ENCODE measurements at regions not wholly inside any gene's neighbourhood (a gene's known extent, or its start where the extent isn't known, plus 50 kb on each side); places are given as distances from the start of the nearest gene placed in this dataset.

DNA sequence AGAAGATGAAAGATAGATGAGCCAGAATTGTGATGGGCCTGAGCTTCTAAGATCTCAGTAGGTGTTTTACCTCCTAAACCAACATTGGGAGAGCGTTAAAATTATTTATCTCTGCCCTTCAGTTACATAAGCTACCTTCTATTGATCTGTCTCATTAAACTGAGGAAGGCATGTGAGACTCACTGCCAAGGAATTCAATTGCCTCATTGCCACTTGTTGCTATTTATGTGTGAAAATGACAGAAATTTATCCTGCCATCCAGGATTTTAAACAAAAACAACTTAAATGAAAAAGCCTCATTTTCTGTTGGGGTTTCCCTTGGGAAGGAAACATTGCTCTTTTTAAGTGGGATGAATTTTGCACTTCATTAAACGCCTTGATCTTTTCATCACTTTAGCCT, 78.7 kb upstream of the RUNX1 start:
- CTCF ChIA-PET: no interaction called here
- H3K27ac ChIP-seq (ENCODE audit: low read length): no peak overlapping the region
- no peak overlapping the region for H3K27ac Mint-ChIP-seq
- no peaks in the 10 kb centered on the region for H3K36me3 ChIP-seq (ENCODE audit: control insufficient read depth in 2 of 2, extremely low read depth in 1 of 2, insufficient read depth in 1 of 2, low read length in 1 of 2)
- no peak for ATAC-seq (replicated peaks in 1 of 4)
- H3K4me1 ChIP-seq (ENCODE audit: control insufficient read depth in 1 of 2, extremely low read depth in 1 of 2, insufficient read depth in 2 of 2, low read length in 2 of 2): no peaks in the 10 kb centered on the region
- H3K4me3 Mint-ChIP-seq: no peak overlapping the region
- no peaks in the 10 kb centered on the region for H3K27me3 Mint-ChIP-seq
- WGBS (ENCODE audit: insufficient coverage): 100% methylated on average over 1 of the region's 2 CpGs
- no peaks in the 10 kb centered on the region for H3K27me3 ChIP-seq (replicated peaks in 1 of 2; ENCODE audit: control insufficient read depth in 2 of 2, extremely low read depth in 1 of 2, insufficient read depth in 2 of 2, low read length in 1 of 2)
- DNase-seq: no peak
- H3K36me3 Mint-ChIP-seq: no peaks in the 10 kb centered on the region
- H3K9me3 Mint-ChIP-seq: peaks cover 0 to 22% (median 3%) of the 10 kb centered on the region in 3 donors
- POLR2A ChIA-PET: interaction anchor here in 1 of 2 donors (0.6 kb wide), 1 partner anchor 43 kb away, joined by 3 read pairs; no protein-coding TSS in a partner anchor
- no peaks in the 10 kb centered on the region for H3K4me1 Mint-ChIP-seq
- H3K4me3 ChIP-seq (ENCODE audit: control insufficient read depth in 1 of 2, extremely low read depth in 1 of 2, low read length in 1 of 2): no peak overlapping the region
- H3K9me3 ChIP-seq: no peaks in the 10 kb centered on the region

DNA sequence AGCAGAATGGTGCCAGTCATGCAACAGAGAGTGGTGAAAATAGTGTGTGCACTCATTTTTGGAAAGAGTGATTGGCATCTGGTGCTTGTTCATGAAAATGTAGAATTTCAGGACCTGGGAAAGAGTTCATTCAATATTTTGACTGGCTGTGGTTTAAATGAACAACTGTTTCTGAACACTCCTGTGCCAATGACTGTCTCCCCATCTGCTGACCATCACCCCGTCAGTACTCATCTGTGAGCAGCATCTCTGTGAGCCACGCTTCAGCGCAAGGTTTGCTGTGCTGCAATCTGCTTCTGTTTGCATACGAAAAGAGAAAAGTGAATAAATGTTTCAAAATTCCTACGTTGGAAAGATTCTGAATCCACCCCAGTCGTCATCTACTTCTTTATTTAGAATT, 77.9 kb upstream of the RUNX1 start:
- H3K27me3 Mint-ChIP-seq: no peaks in the 10 kb centered on the region
- H3K4me1 Mint-ChIP-seq: no peaks in the 10 kb centered on the region
- ChIA-PET POLR2A (no interaction called here), CTCF (no interaction called here)
- H3K9me3 Mint-ChIP-seq: peaks cover 0 to 22% (median 3%) of the 10 kb centered on the region in 3 donors
- ATAC-seq (replicated peaks in 1 of 4) (no peak), DNase-seq (no peak)
- Histone ChIP-seq H3K9me3 (no peaks in the 10 kb centered on the region), H3K27ac (ENCODE audit: low read length) (no peak overlapping the region), H3K36me3 (ENCODE audit: control insufficient read depth in 2 of 2, extremely low read depth in 1 of 2, insufficient read depth in 1 of 2, low read length in 1 of 2) (no peaks in the 10 kb centered on the region), H3K4me1 (ENCODE audit: control insufficient read depth in 1 of 2, extremely low read depth in 1 of 2, insufficient read depth in 2 of 2, low read length in 2 of 2) (no peaks in the 10 kb centered on the region), H3K4me3 (ENCODE audit: control insufficient read depth in 1 of 2, extremely low read depth in 1 of 2, low read length in 1 of 2) (no peak overlapping the region), H3K27me3 (replicated peaks in 1 of 2; ENCODE audit: control insufficient read depth in 2 of 2, extremely low read depth in 1 of 2, insufficient read depth in 2 of 2, low read length in 1 of 2) (no peaks in the 10 kb centered on the region)
- H3K27ac Mint-ChIP-seq: no peak overlapping the region
- no CpG with 5 or more reads among the region's 6 CpGs for WGBS (ENCODE audit: insufficient coverage)
- no peak overlapping the region for H3K4me3 Mint-ChIP-seq
- no peaks in the 10 kb centered on the region for H3K36me3 Mint-ChIP-seq

DNA sequence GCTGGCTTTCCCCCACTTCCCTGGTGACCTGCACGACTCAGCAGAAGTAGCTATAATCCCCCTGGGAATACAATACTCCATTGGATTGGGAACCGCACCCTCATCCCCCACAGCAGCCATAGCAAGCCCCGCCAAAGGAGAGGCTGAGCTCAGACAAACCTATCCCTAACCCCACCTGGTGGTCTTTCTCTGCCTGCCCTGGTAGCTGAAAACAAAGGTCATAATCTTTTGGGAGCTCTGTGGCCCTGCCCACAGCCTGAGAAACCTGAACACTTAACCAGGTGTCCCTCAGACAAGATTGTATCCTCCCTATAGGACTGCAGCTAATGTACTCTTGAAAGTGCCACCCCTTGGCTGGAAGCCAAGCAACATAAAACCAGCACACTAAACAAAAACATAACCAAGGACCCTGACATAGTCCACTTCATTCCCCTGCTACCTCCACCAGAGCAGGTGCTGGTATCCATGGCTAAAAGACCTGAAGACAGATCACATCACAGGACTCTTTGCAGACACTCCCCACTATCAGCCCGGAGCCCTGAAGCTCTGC, 71.6 kb upstream of the RUNX1 start:
- Histone ChIP-seq H3K36me3 (ENCODE audit: control insufficient read depth in 2 of 2, extremely low read depth in 1 of 2, insufficient read depth in 1 of 2, low read length in 1 of 2) (no peaks in the 10 kb centered on the region), H3K9me3 (no peaks in the 10 kb centered on the region), H3K4me3 (ENCODE audit: control insufficient read depth in 1 of 2, extremely low read depth in 1 of 2, low read length in 1 of 2) (no peak overlapping the region), H3K27ac (ENCODE audit: low read length) (no peak overlapping the region), H3K27me3 (replicated peaks in 1 of 2; ENCODE audit: control insufficient read depth in 2 of 2, extremely low read depth in 1 of 2, insufficient read depth in 2 of 2, low read length in 1 of 2) (peaks cover 0 to 6% of the 10 kb centered on the region in 2 experiments), H3K4me1 (ENCODE audit: control insufficient read depth in 1 of 2, extremely low read depth in 1 of 2, insufficient read depth in 2 of 2, low read length in 2 of 2) (no peaks in the 10 kb centered on the region)
- ChIA-PET POLR2A (interaction anchor here in 1 of 2 donors (0.6 kb wide), 1 partner anchor 1105 kb away, joined by 3 read pairs; no protein-coding TSS in a partner anchor), CTCF (no interaction called here)
- Mint-ChIP-seq H3K27me3 (no peaks in the 10 kb centered on the region), H3K27ac (no peak overlapping the region), H3K36me3 (no peaks in the 10 kb centered on the region), H3K4me3 (no peak overlapping the region), H3K4me1 (no peaks in the 10 kb centered on the region), H3K9me3 (peaks cover 0 to 11% (median 3%) of the 10 kb centered on the region in 3 donors)
- ATAC-seq (replicated peaks in 1 of 4): no peak
- 100% methylated on average over 2 of the region's 4 CpGs for WGBS (ENCODE audit: insufficient coverage)
- DNase-seq: no peak

DNA sequence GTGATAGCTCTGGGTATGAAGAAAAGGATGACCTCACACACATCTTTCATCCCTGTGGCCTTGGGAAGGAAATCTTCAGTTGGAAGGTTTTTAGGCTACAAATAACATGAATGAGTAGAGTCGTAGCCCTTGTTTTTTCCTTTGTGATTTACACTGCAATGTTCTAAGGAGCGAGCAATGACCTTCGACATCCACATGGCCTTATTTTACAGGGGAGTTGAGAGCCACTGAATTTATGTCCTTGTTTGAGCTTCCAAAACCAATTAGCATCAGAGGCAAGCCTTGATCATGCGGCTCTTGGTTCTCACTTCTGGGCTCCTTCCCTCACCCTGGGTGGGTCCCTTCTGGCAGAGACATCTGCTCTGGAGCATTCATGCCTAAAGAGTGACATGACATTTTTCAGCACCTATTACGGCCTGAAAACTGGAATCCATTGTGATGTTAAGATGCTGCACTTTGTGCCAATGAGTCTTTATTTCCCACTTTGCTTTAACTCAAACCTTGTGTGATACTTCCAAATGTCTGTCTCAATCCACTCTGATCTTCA, 70.5 kb upstream of the RUNX1 start:
- ChIA-PET CTCF (no interaction called here), POLR2A (no interaction called here)
- Histone ChIP-seq H3K36me3 (ENCODE audit: control insufficient read depth in 2 of 2, extremely low read depth in 1 of 2, insufficient read depth in 1 of 2, low read length in 1 of 2) (no peaks in the 10 kb centered on the region), H3K27ac (ENCODE audit: low read length) (no peak overlapping the region), H3K27me3 (replicated peaks in 1 of 2; ENCODE audit: control insufficient read depth in 2 of 2, extremely low read depth in 1 of 2, insufficient read depth in 2 of 2, low read length in 1 of 2) (peaks cover 0 to 6% of the 10 kb centered on the region in 2 experiments), H3K9me3 (no peaks in the 10 kb centered on the region), H3K4me3 (ENCODE audit: control insufficient read depth in 1 of 2, extremely low read depth in 1 of 2, low read length in 1 of 2) (no peak overlapping the region), H3K4me1 (ENCODE audit: control insufficient read depth in 1 of 2, extremely low read depth in 1 of 2, insufficient read depth in 2 of 2, low read length in 2 of 2) (no peaks in the 10 kb centered on the region)
- Mint-ChIP-seq H3K4me3 (no peak overlapping the region), H3K27me3 (no peaks in the 10 kb centered on the region), H3K9me3 (no peaks in the 10 kb centered on the region), H3K36me3 (no peaks in the 10 kb centered on the region), H3K4me1 (no peaks in the 10 kb centered on the region), H3K27ac (no peak overlapping the region)
- no peak for ATAC-seq (replicated peaks in 1 of 4)
- DNase-seq: no peak
- WGBS (ENCODE audit: insufficient coverage): 94% methylated on average over 5 of the region's 5 CpGs

DNA sequence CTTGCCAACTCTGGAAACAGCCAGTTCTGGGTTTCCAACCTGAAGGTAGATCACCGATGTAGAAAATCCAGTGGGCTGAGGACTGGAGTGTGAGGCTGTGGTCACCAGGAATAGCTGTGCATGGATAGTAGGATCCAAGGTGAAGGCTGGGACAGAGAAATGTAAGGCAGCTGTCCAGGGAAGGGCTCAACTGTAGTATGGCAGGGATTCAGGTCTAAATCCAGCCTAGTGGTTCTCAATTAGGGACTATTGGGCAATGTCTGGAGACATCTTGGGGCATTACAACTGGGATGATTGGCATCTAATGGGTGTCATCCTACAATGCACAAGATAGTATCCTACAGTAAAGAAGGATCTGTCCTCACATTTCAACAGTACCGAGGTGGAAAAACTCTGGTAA, 67.7 kb upstream of the RUNX1 start:
- H3K4me3 Mint-ChIP-seq: no peak overlapping the region
- DNase-seq (no peak), ATAC-seq (replicated peaks in 1 of 4) (no peak)
- Histone ChIP-seq H3K4me3 (ENCODE audit: control insufficient read depth in 1 of 2, extremely low read depth in 1 of 2, low read length in 1 of 2) (no peak overlapping the region), H3K36me3 (ENCODE audit: control insufficient read depth in 2 of 2, extremely low read depth in 1 of 2, insufficient read depth in 1 of 2, low read length in 1 of 2) (no peaks in the 10 kb centered on the region), H3K4me1 (ENCODE audit: control insufficient read depth in 1 of 2, extremely low read depth in 1 of 2, insufficient read depth in 2 of 2, low read length in 2 of 2) (no peaks in the 10 kb centered on the region), H3K27me3 (replicated peaks in 1 of 2; ENCODE audit: control insufficient read depth in 2 of 2, extremely low read depth in 1 of 2, insufficient read depth in 2 of 2, low read length in 1 of 2) (peaks cover 0 to 6% of the 10 kb centered on the region in 2 experiments), H3K27ac (ENCODE audit: low read length) (no peak overlapping the region), H3K9me3 (no peaks in the 10 kb centered on the region)
- CTCF ChIA-PET: no interaction called here
- no peaks in the 10 kb centered on the region for H3K27me3 Mint-ChIP-seq
- no peaks in the 10 kb centered on the region for H3K9me3 Mint-ChIP-seq
- peaks cover 0 to 5% (median 0%) of the 10 kb centered on the region in 3 donors for H3K4me1 Mint-ChIP-seq
- POLR2A ChIA-PET: no interaction called here
- 100% methylated on average over 2 of the region's 2 CpGs for WGBS (ENCODE audit: insufficient coverage)
- no peak overlapping the region for H3K27ac Mint-ChIP-seq
- no peaks in the 10 kb centered on the region for H3K36me3 Mint-ChIP-seq

DNA sequence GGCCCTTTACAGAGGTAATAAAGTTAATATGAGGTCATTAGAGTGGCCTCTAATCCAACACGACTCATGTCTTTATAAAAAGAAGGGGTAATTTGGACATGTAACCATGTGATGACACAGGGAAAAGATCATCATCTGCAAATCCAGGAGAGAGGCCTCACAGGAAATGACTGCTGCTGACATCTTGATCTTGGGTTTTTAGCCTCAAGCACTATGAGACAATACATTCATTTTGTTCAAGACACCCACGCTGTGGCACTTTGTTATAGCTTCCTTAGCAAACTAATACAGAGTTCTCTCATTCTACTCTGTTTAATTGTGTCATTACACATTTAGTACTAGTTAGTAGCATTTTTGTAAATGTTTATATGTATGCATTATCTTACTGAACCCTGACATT, 64.0 kb upstream of the RUNX1 start:
- peaks cover 0 to 5% (median 0%) of the 10 kb centered on the region in 3 donors for H3K4me1 Mint-ChIP-seq
- no peak overlapping the region for H3K4me3 Mint-ChIP-seq
- WGBS (ENCODE audit: insufficient coverage): no CpG with 5 or more reads among the region's 2 CpGs
- H3K9me3 ChIP-seq: no peaks in the 10 kb centered on the region
- peaks cover 0 to 6% of the 10 kb centered on the region in 2 experiments for H3K27me3 ChIP-seq (replicated peaks in 1 of 2; ENCODE audit: control insufficient read depth in 2 of 2, extremely low read depth in 1 of 2, insufficient read depth in 2 of 2, low read length in 1 of 2)
- CTCF ChIA-PET: no interaction called here
- H3K27ac ChIP-seq (ENCODE audit: low read length): no peak overlapping the region
- no peaks in the 10 kb centered on the region for H3K4me1 ChIP-seq (ENCODE audit: control insufficient read depth in 1 of 2, extremely low read depth in 1 of 2, insufficient read depth in 2 of 2, low read length in 2 of 2)
- DNase-seq (no peak), ATAC-seq (replicated peaks in 1 of 4) (no peak)
- H3K4me3 ChIP-seq (ENCODE audit: control insufficient read depth in 1 of 2, extremely low read depth in 1 of 2, low read length in 1 of 2): no peak overlapping the region
- no peak overlapping the region for H3K27ac Mint-ChIP-seq
- POLR2A ChIA-PET: no interaction called here
- no peaks in the 10 kb centered on the region for H3K36me3 ChIP-seq (ENCODE audit: control insufficient read depth in 2 of 2, extremely low read depth in 1 of 2, insufficient read depth in 1 of 2, low read length in 1 of 2)
- H3K36me3 Mint-ChIP-seq: no peaks in the 10 kb centered on the region
- H3K9me3 Mint-ChIP-seq: no peaks in the 10 kb centered on the region
- no peaks in the 10 kb centered on the region for H3K27me3 Mint-ChIP-seq
